GM18502 (cell line): ENCODE measurements at regions not wholly inside any gene's neighbourhood (a gene's known extent, or its start where the extent isn't known, plus 50 kb on each side); places are given as distances from the start of the nearest gene placed in this dataset.
A peak's percentile ranks its signal among the peaks of the same experiment; 100 is the strongest.
"Not testable (repeated sequence)": the region's sequence is repeated elsewhere in the genome, so short reads cannot be mapped to it uniquely, and the experiment has no call there.

Experiments used
- ATAC-seq: cut with Tn5 transposase; IDR thresholded peaks from one replicate; pipeline ENCODE4 v1.9.1; 2021; ENCODE audit warnings: mild to moderate bottlenecking; ENCODE audit not compliant: unreplicated experiment, poor library complexity

DNA sequence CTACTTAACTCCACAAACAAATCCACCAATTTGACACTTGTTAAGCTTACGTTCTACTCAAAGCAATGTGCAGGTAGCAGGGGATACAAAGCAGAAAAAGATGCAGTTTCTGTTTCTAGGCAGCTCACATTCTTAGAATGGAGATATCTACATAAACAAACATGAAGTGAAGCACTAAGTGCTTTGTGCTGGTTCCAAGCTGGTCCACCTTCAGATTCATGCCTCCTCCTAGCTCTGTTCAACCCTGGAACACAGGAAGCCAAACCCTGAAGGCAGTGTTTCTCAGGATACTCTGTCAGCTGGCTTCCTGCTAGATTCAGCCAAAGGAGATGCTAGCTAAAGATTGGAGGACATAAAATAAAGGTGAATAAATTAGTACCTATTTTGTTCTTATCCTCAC, 55.3 kb upstream of the NOL4 start:
- ATAC-seq: no peak

DNA sequence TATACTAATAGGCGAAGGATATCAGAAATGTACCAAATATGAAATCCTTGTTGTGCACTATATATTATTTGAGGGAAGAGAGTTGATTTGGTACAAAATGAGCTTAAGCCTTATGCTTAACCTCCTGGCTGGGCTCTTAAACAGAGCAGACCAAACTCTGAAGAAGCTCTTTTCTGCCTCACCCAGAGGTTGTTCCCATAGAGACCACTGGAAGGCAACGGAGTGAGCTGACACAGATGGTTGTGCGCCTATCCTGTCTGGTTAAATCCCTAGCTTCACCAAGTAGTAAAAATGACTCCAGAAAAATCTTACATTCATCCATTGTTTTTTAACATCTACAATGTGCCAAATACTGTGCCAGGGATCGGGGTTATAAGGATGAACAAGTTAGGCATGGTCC, 55.9 kb upstream of the NOL4 start:
- ATAC-seq: no peak

DNA sequence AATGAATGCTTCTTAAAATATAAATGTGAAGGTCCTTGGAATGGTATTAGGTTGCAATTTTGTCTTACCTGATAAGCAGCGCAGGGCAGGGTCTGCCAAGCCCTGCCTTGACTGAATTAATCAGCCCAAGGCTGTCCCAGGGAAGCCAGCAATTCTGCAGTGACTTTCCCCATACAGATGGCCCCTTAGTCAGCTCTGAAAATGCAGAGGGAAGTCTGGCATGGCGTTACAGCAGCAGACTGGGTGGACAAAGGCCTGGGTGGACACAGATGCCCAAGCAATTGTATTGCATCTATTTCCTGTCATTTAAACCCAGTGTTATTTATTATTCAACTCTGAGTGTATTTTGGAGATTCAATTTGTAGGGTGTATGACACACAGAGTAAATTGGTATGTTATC, 56.6 kb upstream of the NOL4 start:
- no peak for ATAC-seq

DNA sequence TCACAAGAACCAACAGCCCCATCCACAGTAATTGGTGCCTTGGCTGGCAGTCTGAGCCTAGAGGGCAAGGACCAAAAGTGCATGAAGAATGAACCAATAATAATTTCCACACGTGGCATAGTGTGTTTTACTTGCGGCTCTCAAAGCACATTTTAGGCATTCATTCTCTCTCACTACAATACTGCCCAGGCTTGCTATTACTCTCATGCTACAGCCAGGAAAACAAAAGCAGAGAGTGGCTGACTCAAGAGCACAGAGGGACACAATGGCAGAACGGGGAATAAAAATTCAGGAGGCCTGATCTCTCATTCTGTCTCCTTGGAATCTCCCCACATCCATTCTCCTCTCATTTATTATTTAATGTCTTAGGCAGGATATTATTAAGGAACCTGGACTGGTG, 57.0 kb upstream of the NOL4 start:
- no peak for ATAC-seq

DNA sequence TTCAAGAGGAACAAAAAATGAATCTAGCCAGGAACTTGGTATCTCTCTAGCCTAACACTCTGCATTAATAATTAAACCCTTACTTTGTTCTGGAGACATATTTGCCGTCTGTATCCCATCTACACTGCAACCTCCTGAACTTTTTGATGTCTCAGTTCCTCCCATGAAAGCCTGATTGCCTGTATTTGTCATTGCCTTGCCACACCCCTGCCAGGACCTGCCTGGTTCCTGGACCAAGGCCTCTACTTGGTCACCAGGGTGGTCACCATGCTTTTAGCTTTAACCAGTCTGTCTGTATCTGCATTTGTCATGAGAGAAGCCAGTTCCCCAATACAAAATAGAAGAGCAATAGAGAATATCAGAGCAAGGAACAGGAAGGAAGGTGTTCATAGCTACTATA, 58.8 kb upstream of the NOL4 start:
- no peak for ATAC-seq

DNA sequence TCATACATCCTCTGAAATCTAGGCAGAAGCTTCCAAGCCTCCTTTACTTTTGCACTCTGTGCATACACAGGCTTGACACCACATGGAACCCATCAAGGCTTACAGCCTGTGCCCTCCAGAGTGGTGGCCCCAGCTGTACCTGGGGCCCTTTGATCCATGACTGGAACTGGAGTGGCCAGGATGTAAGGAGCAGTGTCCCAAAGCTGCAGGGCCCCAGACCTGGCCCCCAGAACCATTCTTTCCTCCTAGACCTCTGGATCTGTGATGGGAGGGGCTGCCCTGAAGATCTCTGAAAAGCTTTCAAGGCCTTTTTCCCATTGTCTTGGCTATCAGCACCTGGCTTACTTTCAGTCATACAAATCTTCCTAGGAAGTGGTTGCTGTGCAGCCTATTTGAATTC, 63.1 kb upstream of the NOL4 start:
- no peak for ATAC-seq

DNA sequence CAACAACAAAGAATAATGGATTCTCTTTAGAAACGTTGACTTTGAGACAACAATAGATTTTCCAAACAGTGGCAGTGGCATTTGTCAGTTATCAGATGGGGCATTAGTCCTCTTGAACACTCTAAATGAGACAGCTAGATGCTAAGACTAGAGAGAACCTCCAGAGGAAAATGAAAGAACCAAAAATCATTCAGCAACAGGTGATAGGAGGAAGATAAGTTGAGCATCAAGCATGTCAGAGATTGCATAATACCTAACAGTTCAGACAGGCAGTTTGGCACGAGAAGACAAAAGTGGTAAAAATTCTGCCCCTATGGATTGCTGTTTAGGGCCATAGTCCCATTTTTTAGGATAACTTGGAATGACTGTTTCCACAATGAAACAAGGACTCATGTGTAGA, 67.9 kb upstream of the NOL4 start:
- no peak for ATAC-seq

DNA sequence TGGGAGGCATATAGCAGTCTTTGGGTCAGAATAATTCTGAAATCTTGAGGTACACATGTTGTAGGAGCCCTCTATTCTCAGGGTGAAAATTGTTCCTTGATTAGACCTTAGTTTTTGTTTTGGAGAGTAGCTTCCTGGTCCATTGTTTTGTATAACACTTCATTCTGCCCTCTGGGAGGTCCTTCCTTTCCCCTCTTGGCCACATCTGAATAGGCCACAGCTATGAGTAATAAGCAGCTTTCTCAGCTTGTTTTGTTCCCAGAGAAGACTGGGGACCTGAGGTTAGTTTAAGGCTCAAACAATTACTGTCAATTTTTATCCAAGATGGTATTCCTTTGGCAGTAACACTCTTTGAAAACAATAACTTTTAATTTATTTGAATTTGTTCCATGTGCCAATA, 72.6 kb upstream of the NOL4 start:
- no peak for ATAC-seq

DNA sequence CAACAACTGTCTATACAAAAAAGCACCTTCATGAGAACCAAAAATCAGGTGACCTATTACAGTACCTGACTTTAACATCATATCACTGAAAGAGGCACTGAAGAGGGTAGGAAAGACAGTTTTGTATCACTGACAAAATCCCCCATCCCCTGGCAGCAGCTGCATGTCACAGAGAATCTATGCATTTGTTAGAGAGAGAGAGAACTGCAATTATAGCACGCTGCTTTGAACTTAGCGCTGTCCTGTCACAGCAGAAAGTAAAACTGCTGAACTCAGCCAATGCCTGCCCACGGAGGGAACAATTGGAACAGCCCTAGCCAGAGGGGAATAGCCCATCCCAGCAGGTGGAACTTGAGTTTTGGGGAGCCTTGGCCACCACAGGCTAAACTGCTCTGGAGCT, 75.1 kb upstream of the NOL4 start:
- no peak for ATAC-seq

DNA sequence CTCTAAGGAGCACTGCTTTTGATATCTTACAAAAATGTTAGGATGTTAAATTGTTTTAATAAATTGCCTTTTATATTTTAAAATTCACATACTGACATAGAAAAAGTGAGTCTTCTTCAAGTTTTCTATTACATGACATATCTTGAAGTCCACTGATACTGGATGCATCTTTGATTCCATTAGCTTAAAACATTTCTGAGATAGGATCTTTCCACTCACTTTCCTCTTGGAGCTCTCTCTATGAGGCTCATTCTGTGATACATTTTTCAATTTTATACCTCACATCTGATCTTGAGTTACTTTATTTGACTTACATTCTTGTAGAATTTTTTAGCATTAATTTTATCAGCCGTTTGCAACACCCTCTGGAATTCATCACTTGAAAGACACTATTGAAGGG, 86.8 kb upstream of the NOL4 start:
- no peak for ATAC-seq

DNA sequence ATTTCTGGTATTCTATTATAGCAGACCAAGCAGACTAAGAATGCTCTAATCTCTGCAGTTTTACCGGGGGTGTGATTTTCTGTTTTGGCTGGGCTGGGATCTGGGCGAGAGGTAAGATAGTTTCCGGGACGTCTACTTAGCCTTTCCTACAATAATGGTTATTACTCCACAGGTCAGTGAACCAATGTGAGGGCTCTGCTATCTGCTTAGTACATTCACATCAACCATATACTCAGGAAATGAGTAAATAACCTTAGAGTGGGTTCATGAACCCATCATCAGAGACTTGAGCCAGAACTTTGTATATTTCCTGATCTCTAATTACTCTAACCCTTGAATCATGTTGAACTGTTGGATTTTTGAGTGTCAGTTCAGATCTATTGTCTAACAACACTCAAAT, 90.1 kb upstream of the NOL4 start:
- ATAC-seq: no peak

DNA sequence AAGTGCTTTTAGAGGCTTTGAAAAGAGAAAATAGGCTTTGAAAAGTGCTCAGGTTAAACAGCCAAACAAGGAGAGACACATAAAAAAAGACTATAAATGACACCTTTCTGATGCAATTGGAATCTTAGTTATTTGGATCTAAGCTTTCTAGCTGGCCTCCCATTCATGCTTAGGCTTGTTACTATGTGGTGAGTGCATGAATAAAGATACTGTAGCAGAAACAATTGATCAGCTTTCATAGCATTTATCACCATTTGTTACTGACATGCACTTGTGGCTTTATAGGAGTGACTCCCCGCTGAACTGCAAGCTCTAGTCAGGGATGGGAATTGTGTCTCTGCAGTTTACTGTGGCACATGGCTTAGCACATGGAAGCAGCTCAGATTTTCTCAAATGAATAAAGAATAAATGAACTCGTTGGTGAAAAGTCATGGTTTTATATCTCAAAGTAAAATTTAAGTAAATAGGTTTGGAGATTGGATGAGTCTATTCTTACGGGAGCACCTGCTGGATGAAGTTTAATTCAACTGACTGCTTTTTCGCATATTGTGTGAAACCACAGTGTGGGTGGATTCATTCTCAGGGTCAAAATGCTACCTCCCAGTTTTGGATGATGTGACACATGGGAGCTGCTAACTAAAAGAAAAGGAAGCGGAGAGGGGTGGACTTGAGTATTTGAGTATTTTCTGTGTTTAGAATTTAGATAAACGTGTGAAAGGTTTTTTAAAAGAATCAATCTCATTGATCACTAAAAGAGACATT, 91.1 kb upstream of the NOL4 start:
- ATAC-seq: no peak

DNA sequence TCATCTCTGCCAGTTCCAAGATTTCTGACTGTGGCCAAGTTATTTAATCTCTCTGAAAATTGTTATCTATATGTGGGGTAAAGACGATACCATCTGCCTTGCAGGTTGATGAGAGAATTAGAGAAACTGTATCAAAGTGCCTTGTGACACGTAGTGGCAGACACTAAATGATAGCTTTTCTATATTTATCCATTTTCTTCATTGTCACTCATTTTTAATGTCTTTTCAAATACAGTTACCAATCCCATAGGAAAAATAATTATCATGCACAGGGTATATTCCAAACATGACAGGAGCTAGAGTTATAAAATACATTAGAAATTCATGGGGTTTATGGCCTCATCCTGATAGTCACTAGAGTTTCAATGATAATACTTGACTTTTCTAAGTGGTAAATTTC, 95.6 kb upstream of the NOL4 start:
- ATAC-seq: no peak

DNA sequence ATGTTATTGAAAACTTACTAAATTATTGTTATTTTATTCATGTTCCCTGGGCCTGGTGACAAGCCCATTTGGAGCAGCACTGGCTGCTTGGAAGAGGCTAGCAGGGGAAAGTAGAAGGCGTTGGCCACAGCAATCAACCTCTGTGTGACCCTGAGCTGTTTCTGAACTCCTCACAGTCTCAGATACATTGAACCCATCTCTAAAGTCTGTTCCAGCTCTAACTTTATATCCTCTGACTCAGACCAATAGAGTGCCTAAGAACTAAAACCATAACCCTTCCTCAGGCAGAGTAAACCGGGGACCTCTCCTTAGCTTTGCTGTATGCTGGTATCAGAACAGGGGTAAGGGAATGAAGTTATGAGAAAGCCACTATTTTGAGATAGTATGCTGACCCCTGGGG, 96.4 kb upstream of the NOL4 start:
- peak; percentile 83 for ATAC-seq

DNA sequence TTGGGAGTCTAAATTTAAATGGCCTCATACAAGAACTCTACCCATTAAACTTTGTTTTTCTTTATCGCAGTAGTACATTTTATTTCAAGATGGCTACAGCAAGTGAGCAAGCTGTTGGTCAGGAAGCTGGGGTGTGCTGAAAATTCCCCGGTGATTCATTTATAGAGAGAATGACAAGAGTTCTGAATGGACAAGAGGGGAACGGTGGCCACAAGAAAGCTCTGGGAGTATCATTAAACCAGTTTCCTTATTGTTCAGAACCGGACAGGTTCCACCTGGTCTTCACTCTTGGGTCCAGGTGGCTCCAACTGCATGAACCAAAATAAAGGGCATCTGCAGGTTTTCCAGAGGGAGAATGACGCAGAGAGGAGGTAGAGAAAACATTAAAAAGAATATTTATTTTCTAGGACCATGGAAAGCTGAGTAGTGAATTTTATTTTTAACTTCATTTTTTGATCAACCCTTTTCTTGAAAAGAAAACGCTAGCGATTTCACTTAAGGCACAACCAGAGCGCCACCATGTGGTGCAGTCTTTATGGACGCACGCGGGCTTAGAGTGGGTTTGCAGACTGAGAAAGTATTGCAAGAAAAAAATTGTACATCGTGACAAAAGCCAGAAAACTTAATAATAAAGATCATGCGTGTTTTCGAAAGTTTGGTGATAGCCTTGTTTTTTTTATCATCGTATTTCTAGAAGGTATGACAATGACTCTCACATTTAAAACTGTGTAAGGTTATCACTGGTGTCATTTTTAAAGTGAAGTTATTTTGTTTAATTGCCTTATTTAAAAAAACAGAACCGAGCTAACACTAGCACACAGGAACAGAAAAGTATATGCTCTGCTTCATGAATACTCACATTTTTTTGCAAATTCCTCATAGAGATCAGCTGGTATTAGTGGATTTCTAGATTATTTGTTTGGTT, 97.9 kb upstream of the NOL4 start:
- peak; percentile 74 for ATAC-seq

DNA sequence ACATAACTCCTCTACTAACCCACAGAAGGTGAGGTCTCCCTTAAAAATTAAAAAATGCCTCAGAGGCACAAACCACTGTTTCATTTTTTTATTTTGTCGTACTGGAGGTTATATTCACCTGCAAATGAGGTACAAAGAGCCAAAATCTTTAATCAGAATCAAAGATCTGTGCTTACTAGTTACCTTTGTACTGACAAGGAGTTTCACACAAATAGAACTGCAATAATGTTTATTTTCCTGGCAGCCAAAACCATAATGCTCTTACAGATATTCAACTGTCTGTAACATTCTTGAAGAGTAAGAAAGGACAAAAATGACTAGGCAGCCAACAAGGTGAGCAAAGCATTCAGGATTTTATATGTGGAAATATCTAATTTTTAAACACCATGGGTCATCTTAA, 105.1 kb upstream of the NOL4 start:
- no peak for ATAC-seq

DNA sequence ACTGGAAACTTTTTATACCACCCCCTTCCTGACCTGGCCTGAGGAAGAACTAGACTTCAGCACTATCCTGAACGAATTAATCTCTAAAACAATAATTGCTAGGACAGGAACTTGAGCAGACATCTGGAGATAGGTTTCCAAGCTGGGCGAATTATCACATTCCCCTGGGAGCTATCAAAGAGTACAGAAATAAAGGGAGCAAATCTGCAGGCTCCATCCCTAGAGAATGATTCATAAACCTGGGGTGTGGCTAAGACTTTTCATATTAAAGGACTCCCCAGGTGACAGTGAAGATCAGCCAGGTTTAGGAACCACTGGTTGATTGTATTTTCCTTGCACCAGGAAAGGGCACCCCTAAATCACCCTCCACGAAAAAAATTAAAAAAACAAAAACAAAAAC, 105.6 kb upstream of the NOL4 start:
- no peak for ATAC-seq

DNA sequence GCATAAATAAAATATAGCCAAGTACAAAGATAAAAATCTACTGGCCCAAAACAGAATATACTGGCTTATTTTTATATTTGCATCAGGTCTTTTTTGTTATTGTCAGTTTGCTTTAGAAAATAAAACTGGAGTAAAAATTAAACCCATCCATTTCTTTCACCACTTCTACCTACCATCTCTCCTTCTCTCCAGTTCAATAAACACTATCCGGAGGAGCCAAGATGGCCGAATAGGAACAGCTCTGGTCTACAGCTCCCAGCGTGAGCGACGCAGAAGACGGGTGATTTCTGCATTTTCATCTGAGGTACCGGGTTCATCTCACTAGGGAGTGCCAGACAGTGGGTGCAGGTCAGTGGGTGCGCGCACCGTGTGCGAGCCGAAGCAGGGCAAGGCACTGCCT, 106.2 kb upstream of the NOL4 start:
- ATAC-seq: not testable (repeated sequence)

DNA sequence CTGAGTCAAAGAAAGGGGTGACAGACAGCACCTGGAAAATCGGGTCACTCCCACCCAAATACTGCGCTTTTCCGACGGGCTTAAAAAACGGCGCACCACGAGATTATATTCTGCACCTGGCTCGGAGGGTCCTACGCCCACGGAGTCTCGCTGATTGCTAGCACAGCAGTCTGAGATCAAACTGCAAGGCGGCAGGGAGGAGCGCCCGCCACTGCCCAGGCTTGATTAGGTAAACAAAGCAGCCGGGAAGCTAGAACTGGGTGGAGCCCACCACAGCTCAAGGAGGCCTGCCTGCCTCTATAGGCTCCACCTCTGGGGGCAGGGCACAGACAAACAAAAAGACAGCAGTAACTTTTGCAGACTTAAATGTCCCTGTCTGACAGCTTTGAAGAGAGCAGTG, 106.6 kb upstream of the NOL4 start:
- not testable (repeated sequence) for ATAC-seq

DNA sequence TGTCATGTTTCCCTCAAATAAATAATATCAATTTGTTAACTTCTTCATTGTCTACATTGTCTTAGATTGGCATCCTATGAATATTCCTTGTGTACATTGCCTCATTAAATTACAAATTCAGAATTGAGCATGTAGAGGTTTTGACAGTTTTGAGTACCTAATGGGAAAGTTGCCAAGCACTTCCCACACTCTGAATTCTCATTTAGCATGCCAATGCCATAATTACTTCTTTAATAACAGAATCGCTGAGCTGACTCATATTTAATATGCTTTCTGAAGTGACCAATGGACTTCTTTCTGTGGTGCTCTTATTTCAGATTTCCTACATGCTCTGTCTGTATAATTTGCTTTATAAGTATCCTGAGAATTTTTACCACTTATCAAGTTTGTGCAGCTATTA, 114.4 kb upstream of the NOL4 start:
- ATAC-seq: no peak

DNA sequence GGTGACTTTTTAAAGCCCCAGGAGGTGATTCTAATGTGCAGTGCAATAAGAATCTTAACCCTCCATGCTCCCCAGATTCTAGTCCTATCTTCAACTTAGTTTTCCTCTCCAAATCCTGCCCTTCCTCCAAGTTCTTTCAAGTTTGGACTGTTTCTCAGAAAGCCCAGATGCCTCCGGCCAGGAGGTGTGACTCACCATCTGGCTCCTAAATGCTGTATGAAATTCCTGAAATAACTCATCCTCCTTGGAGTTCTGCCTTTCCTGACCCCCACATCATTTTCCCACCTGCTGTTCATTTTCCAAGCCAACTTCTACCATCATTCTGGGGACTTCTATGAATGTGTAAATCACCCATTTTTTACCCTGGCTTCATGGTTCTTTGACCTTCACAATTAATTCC, 118.2 kb upstream of the NOL4 start:
- ATAC-seq: no peak

DNA sequence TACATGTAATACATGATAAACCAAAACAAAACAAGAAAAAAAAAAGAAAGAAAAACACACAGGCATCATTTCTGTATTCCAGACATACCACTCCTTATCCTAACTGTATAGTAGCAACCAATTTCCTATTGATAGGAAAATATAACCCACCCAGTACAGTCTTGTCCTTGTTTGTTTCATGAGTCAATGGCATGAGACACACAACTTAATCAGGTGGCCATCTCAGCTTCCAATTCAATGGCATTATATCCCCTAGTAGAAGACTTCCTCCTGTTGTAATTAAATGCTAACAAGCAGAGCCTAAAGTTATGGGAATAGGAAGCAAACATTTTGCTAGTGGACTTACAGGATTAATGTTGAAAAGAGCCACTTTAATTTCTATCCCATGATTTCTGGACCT, 121.0 kb upstream of the NOL4 start:
- ATAC-seq: no peak
